Mucosa of descending colon (tissue), 3 donors: ENCODE measurements at regions not wholly inside any gene's neighbourhood (a gene's known extent, or its start where the extent isn't known, plus 50 kb on each side); places are given as distances from the start of the nearest gene placed in this dataset.

Experiments
- ATAC-seq: fragments of 200-7000 bp; cut with Tn5 transposase; one replicate; pipeline ENCODE4 v1.9.1; 2020; ENCODE audit warnings: mild to moderate bottlenecking, moderate library complexity
- DNase-seq, 3 donors: peaks; one replicate each; pipeline ENCODE4 v3.0.0-alpha.2; 2020
- H3K36me3 ChIP-seq: fragments of 200-600 bp; one replicate; pipeline ENCODE4 v1.8.0; 2021; ENCODE audit warnings: low read depth, mild to moderate bottlenecking
- H3K4me1 ChIP-seq: fragments of 200-600 bp; one replicate; pipeline ENCODE4 v1.8.0; 2021; ENCODE audit warnings: low read depth, mild to moderate bottlenecking
- H3K4me3 ChIP-seq: fragments of 200-600 bp; one replicate; pipeline ENCODE4 v1.8.0; 2021; ENCODE audit warnings: mild to moderate bottlenecking
- H3K9me3 ChIP-seq: fragments of 200-600 bp; one replicate; pipeline ENCODE4 v1.8.0; 2021; ENCODE audit warnings: mild to moderate bottlenecking
- CTCF ChIP-seq: fragments of 200-600 bp; IDR thresholded peaks from one replicate; pipeline ENCODE4 v1.8.0; 2022; ENCODE audit warnings: antibody characterized with exemption, mild to moderate bottlenecking
- intact Hi-C, 2 donors: fragments of 100-400 bp; cut with DNase I in 1 of 2; cut with micrococcal nuclease in 1 of 2; formaldehyde crosslinking; loops; one replicate each; pipeline versions ENCODE4 v1.11.0 to v1.11.1; 2022; cut with DNase I, micrococcal nuclease
- donor health status: DM: no; HTN: no; CAD: no; lungs with moderate emphysema.
- donor health status: DM: no; HTN: no; CAD: no.
- donor health status: DM: no; HTN: yes; CAD: no.

- intact Hi-C loops: no loop called here
- ATAC-seq (no peak), DNase-seq (no peak)
- H3K4me1 ChIP-seq: no peaks in the 10 kb centered on the region
- H3K36me3 ChIP-seq: no peaks in the 10 kb centered on the region
- H3K9me3 ChIP-seq: no peaks in the 10 kb centered on the region
- H3K4me3 ChIP-seq: no peak overlapping the region
- TF ChIP-seq CTCF: no peak
Observed at GRCh38 chr10:113431398-113432160, 121.3 kb upstream of the HABP2 start.

- DNase-seq (no peak), ATAC-seq (no peak)
- intact Hi-C loops: no loop called here
- Histone ChIP-seq H3K36me3 (no peaks in the 10 kb centered on the region), H3K4me1 (no peaks in the 10 kb centered on the region), H3K9me3 (no peaks in the 10 kb centered on the region), H3K4me3 (no peak overlapping the region)
- TF ChIP-seq CTCF: no peak
Observed at GRCh38 chr10:113433711-113434110, 119.1 kb upstream of the HABP2 start.

- intact Hi-C loops: no loop called here
- DNase-seq (no peak), ATAC-seq (no peak)
- TF ChIP-seq CTCF: no peak
- Histone ChIP-seq H3K36me3 (no peaks in the 10 kb centered on the region), H3K9me3 (no peaks in the 10 kb centered on the region), H3K4me3 (no peak overlapping the region), H3K4me1 (no peaks in the 10 kb centered on the region)
Observed at GRCh38 chr10:113434315-113434714, 118.5 kb upstream of the HABP2 start.

GRCh38 chr10:113434950-113435349 is 117.9 kb upstream of the HABP2 start:
- TF ChIP-seq CTCF: no peak
- H3K9me3 ChIP-seq: no peaks in the 10 kb centered on the region
- H3K4me1 ChIP-seq: no peaks in the 10 kb centered on the region
- intact Hi-C loops: no loop called here
- DNase-seq: no peak
- no peaks in the 10 kb centered on the region for H3K36me3 ChIP-seq
- ATAC-seq: no peak
- no peak overlapping the region for H3K4me3 ChIP-seq

GRCh38 chr10:113435881-113436280 is 117.0 kb upstream of the HABP2 start:
- Histone ChIP-seq H3K36me3 (no peaks in the 10 kb centered on the region), H3K4me3 (no peak overlapping the region), H3K9me3 (no peaks in the 10 kb centered on the region), H3K4me1 (no peaks in the 10 kb centered on the region)
- no peak for ATAC-seq
- TF ChIP-seq CTCF: no peak
- intact Hi-C loops: no loop called here
- DNase-seq: no peak

GRCh38 chr10:113436851-113437250 is 116.0 kb upstream of the HABP2 start:
- TF ChIP-seq CTCF: no peak
- ATAC-seq: no peak
- intact Hi-C loops: no loop called here

More at GRCh38 chr10:113436851-113437250, 116.0 kb upstream of the HABP2 start:
- H3K9me3 ChIP-seq: no peaks in the 10 kb centered on the region
- no peaks in the 10 kb centered on the region for H3K36me3 ChIP-seq
- no peak overlapping the region for H3K4me3 ChIP-seq
- DNase-seq: no peak
- no peaks in the 10 kb centered on the region for H3K4me1 ChIP-seq
